ENCODE measurements at regions not wholly inside any gene's neighbourhood (a gene's known extent, or its start where the extent isn't known, plus 50 kb on each side); places are given as distances from the start of the nearest gene placed in this dataset.

- Histone ChIP-seq H3K4me1 (no peaks in the 10 kb centered on the region), H3K27ac (no peak overlapping the region), H3K27me3 (replicated peaks in 1 of 7) (no peaks in the 10 kb centered on the region), H3K36me3 (no peaks in the 10 kb centered on the region), H3K9me3 (no peaks in the 10 kb centered on the region), H3K4me3 (no peak overlapping the region)
- no peak for DNase-seq
- intact Hi-C loops (cut with DNase I; ENCODE audit: low total_unique reads), result no loop called here
- WGBS, 5 donors, result 65 to 78% (median 75%) methylated on average over 3 of the region's 3 CpGs
- TF ChIP-seq CTCF (IDR thresholded peaks at IDR 0.05 in 8 of 11, conservative IDR thresholded peaks at IDR 0.05 in 3 of 11) (no peak), POLR2A (IDR thresholded peaks at IDR 0.05) (no peak), POLR2AphosphoS5 (IDR thresholded peaks at IDR 0.05) (no peak)
Observed at GRCh38 chr3:24060055-24060454, 115.0 kb downstream of the NR1D2 start.

- TF ChIP-seq CTCF (IDR thresholded peaks at IDR 0.05 in 8 of 11, conservative IDR thresholded peaks at IDR 0.05 in 3 of 11) (no peak), POLR2A (IDR thresholded peaks at IDR 0.05) (no peak), POLR2AphosphoS5 (IDR thresholded peaks at IDR 0.05) (no peak)
- WGBS, 5 donors, result 32 to 53% (median 38%) methylated on average over 3 of the region's 3 CpGs
- DNase-seq, result no peak
Observed at GRCh38 chr3:24062916-24063315, 117.8 kb downstream of the NR1D2 start.

More at GRCh38 chr3:24062916-24063315, 117.8 kb downstream of the NR1D2 start:
- intact Hi-C loops (cut with DNase I; ENCODE audit: low total_unique reads), result no loop called here
- no peak overlapping the region for H3K27ac ChIP-seq
- H3K9me3 ChIP-seq, result no peaks in the 10 kb centered on the region
- no peaks in the 10 kb centered on the region for H3K4me1 ChIP-seq
- no peak overlapping the region for H3K4me3 ChIP-seq
- no peaks in the 10 kb centered on the region for H3K27me3 ChIP-seq (replicated peaks in 1 of 7)
- no peaks in the 10 kb centered on the region for H3K36me3 ChIP-seq

Measured in spleen (tissue), 11 donors.